Lung (tissue), 11 donors: ENCODE measurements at regions not wholly inside any gene's neighbourhood (a gene's known extent, or its start where the extent isn't known, plus 50 kb on each side); places are given as distances from the start of the nearest gene placed in this dataset.
A peak's percentile ranks its signal among the peaks of the same experiment; 100 is the strongest.

Experiments
- ATAC-seq: fragments of 200-7000 bp; cut with Tn5 transposase; one replicate; pipeline ENCODE4 v1.9.1; 2020; ENCODE audit warnings: moderate number of reproducible peaks; ENCODE audit not compliant: insufficient read depth, low FRiP score
- DNase-seq, 3 donors: peaks; one replicate each; pipeline ENCODE4 v3.0.0-alpha.2; 2013 to 2017
- H3K27ac ChIP-seq, 2 donors: one replicate each; pipeline ENCODE4 v1.5.1; 2013; ENCODE audit warnings: mild to moderate bottlenecking in 2 of 2, moderate library complexity in 2 of 2, control low read depth in 1 of 2, inconsistent platforms in 1 of 2, low read depth in 1 of 2, low read length in 1 of 2
- H3K27me3 ChIP-seq, 3 donors: one replicate each; pipeline ENCODE4 v1.5.1; 2013; ENCODE audit warnings: low read length in 2 of 3; ENCODE audit not compliant: control insufficient read depth in 3 of 3, insufficient read depth in 3 of 3
- H3K36me3 ChIP-seq, 4 donors: one replicate each; pipeline ENCODE4 v1.5.1; 2013; ENCODE audit warnings: low read length in 4 of 4, mild to moderate bottlenecking in 1 of 4, moderate library complexity in 1 of 4; ENCODE audit not compliant: control insufficient read depth in 4 of 4, insufficient read depth in 4 of 4
- H3K4me1 ChIP-seq, 5 donors: one replicate each; pipeline ENCODE4 v1.5.1; 2013; ENCODE audit warnings: low read length in 5 of 5, mild to moderate bottlenecking in 2 of 5, moderate library complexity in 1 of 5; ENCODE audit not compliant: control insufficient read depth in 5 of 5, insufficient read depth in 5 of 5
- H3K4me3 ChIP-seq: one replicate; pipeline ENCODE4 v1.5.1; 2013; ENCODE audit warnings: mild to moderate bottlenecking, control low read depth, moderate library complexity
- H3K9ac ChIP-seq, 2 donors: one replicate each; pipeline ENCODE4 v1.5.1; 2013; ENCODE audit warnings: low read length in 2 of 2, control low read depth in 1 of 2; ENCODE audit not compliant: insufficient read depth in 1 of 2
- H3K9me3 ChIP-seq, 4 donors: one replicate each; pipeline ENCODE4 v1.5.1; 2013; ENCODE audit warnings: low read length in 3 of 4, mild to moderate bottlenecking in 1 of 4, moderate library complexity in 1 of 4; ENCODE audit not compliant: control insufficient read depth in 4 of 4, insufficient read depth in 3 of 4
- WGBS, 2 donors: extraction: QIAGEN DNeasy Blood & Tissue Kit; methylation state at CpG; one replicate each; pipeline ENCODE4 v1.1.7; 2013; 5-methylcytosine and 5-hydroxymethylcytosine counted together
- TF ChIP-seq, protein P1 (sequence below): IDR thresholded peaks from 2 replicates; pipeline ENCODE4 v1.5.1; 2012; ENCODE audit warnings: mild to moderate bottlenecking; ENCODE audit errors: control extremely low read depth, extremely low read depth
- donor health status: control.
- donor health status: control.
- donor health status: Bipolar disorder and iron deficiency.
- donor health status: healthy.
- donor health status: DM: yes; HTN: yes; CAD: no.

GRCh38 chr18:75700561-75700960 lies 273.1 kb upstream of the SMIM21 start:
- H3K9ac ChIP-seq = no peak overlapping the region
- peaks cover 0 to 12% (median 0%) of the 10 kb centered on the region in 4 donors for H3K9me3 ChIP-seq
- H3K4me1 ChIP-seq = no peaks in the 10 kb centered on the region
- H3K27me3 ChIP-seq = no peaks in the 10 kb centered on the region
- ATAC-seq (no peak), DNase-seq (no peak)
- no peak overlapping the region for H3K4me3 ChIP-seq
- WGBS, 2 donors = 92 to 96% methylated on average over 4 of the region's 4 CpGs
- H3K36me3 ChIP-seq = no peaks in the 10 kb centered on the region
- TF ChIP-seq, protein P1, sequence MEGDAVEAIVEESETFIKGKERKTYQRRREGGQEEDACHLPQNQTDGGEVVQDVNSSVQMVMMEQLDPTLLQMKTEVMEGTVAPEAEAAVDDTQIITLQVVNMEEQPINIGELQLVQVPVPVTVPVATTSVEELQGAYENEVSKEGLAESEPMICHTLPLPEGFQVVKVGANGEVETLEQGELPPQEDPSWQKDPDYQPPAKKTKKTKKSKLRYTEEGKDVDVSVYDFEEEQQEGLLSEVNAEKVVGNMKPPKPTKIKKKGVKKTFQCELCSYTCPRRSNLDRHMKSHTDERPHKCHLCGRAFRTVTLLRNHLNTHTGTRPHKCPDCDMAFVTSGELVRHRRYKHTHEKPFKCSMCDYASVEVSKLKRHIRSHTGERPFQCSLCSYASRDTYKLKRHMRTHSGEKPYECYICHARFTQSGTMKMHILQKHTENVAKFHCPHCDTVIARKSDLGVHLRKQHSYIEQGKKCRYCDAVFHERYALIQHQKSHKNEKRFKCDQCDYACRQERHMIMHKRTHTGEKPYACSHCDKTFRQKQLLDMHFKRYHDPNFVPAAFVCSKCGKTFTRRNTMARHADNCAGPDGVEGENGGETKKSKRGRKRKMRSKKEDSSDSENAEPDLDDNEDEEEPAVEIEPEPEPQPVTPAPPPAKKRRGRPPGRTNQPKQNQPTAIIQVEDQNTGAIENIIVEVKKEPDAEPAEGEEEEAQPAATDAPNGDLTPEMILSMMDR = no peak
- H3K27ac ChIP-seq = no peak overlapping the region

DNA sequence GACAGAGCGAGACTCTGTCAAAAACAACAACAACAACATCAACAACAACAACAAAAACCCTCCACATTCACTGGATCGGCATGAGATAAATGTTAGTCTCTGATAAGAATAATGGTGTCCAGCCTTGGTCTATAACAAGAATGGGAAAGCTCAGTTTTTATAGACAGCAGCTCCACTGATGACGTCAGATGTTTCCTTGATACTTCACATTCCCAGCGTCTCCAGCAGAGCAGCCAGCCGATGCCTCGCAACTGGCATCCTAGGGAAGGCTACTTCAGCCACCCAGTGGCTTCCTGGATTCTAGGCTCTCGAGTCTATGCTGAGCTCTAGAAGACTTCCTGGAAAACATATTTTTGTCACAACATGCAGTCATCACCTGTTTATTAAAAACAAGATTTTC lies 271.4 kb upstream of the SMIM21 start:
- DNase-seq (peak in 1 of 3 donors; percentile 6), ATAC-seq (no peak)
- Histone ChIP-seq H3K27me3 (no peaks in the 10 kb centered on the region), H3K9ac (no peak overlapping the region), H3K36me3 (no peaks in the 10 kb centered on the region), H3K27ac (no peak overlapping the region), H3K4me3 (no peak overlapping the region), H3K4me1 (no peaks in the 10 kb centered on the region), H3K9me3 (peaks cover 0 to 12% (median 0%) of the 10 kb centered on the region in 4 donors)
- TF ChIP-seq, protein P1 = no peak
- 87% methylated on average over 7 of the region's 7 CpGs for WGBS, 2 donors

DNA sequence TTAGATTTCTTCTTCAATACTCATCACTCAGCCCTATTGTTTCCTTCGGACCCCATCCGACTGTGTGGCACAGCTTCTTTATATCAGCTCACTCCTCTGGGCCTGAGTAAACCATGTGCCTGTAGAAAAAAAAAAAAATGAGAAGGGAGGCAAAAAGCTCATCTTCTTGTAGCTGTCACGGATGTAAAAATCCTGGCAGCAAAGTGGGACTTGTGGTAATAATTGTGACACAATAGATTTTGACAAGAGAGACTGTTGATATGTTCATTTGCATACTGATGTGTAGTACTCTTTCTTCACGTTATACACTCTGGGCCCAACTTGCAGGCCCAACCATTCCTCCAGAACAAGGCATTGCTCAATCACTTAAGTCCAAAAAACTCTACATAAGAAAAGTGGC lies 270.0 kb upstream of the SMIM21 start:
- Histone ChIP-seq H3K27me3 (no peaks in the 10 kb centered on the region), H3K27ac (no peak overlapping the region), H3K4me1 (no peaks in the 10 kb centered on the region), H3K4me3 (no peak overlapping the region), H3K9ac (no peak overlapping the region), H3K9me3 (peaks cover 0 to 3% (median 0%) of the 10 kb centered on the region in 4 donors), H3K36me3 (no peaks in the 10 kb centered on the region)
- TF ChIP-seq, protein P1 = no peak
- ATAC-seq (no peak), DNase-seq (no peak)
- 70 to 76% methylated on average over 4 of the region's 4 CpGs for WGBS, 2 donors

DNA sequence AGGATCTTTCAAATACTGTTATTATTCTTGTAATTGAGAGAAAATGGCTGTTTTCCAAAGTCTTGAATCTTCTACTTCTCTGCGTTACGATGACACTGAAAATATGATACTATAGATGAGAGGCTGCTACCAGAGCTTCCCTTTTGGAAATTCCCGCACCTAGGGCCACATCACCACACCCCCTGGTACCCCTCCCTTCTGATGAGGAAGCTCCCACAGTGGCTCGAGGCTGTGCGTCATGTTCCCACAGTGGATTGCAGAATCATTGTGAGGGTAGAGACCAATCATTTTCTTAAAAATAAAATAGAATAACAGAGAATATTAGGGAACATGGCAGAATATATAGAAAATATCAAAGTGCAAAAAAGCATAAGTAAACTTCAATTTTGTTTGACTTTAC lies 268.9 kb upstream of the SMIM21 start:
- Histone ChIP-seq H3K9ac (no peak overlapping the region), H3K4me1 (no peaks in the 10 kb centered on the region), H3K4me3 (no peak overlapping the region), H3K9me3 (no peaks in the 10 kb centered on the region), H3K27ac (no peak overlapping the region), H3K27me3 (no peaks in the 10 kb centered on the region), H3K36me3 (no peaks in the 10 kb centered on the region)
- TF ChIP-seq, protein P1 = no peak
- WGBS, 2 donors = 83 to 90% methylated on average over 5 of the region's 5 CpGs
- ATAC-seq (no peak), DNase-seq (no peak)
